ENCODE measurements at regions not wholly inside any gene's neighbourhood (a gene's known extent, or its start where the extent isn't known, plus 50 kb on each side); places are given as distances from the start of the nearest gene placed in this dataset.

GRCh38 chr16:79298894-79299799 is 301.4 kb downstream of the MAF start (continued):
- no peak for TF ChIP-seq TAF1 (conservative IDR thresholded peaks at IDR 0.05)
- no peak for TF ChIP-seq FOXA1 (IDR thresholded peaks at IDR 0.05)

DNA sequence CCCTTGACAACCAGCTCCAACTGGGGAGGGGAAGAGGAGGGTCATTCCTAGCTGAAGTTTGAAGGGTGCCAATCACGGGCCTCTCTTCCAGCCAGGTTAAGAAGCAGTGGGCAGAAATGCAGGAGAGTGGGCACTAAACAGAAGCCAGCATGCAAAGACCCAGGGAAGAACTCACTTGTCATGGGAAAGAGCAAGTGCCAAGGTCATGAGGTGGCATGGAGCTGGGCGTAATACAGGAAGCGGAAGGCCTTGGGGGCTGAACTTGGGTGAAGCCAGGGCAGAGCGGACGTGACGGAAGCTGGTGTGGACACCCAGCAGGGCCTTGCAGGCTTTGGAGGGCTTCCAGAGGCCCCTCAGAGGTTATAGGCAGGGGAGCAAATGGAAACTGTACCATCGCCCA is 302.1 kb downstream of the MAF start:
- TF ChIP-seq, protein P1, sequence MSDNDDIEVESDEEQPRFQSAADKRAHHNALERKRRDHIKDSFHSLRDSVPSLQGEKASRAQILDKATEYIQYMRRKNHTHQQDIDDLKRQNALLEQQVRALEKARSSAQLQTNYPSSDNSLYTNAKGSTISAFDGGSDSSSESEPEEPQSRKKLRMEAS (IDR thresholded peaks at IDR 0.05) = no peak
- TF ChIP-seq HNF4A (conservative IDR thresholded peaks at IDR 0.05) = no peak
- TF ChIP-seq NR2F2 (IDR thresholded peaks at IDR 0.05) = no peak
- TF ChIP-seq, protein P2, sequence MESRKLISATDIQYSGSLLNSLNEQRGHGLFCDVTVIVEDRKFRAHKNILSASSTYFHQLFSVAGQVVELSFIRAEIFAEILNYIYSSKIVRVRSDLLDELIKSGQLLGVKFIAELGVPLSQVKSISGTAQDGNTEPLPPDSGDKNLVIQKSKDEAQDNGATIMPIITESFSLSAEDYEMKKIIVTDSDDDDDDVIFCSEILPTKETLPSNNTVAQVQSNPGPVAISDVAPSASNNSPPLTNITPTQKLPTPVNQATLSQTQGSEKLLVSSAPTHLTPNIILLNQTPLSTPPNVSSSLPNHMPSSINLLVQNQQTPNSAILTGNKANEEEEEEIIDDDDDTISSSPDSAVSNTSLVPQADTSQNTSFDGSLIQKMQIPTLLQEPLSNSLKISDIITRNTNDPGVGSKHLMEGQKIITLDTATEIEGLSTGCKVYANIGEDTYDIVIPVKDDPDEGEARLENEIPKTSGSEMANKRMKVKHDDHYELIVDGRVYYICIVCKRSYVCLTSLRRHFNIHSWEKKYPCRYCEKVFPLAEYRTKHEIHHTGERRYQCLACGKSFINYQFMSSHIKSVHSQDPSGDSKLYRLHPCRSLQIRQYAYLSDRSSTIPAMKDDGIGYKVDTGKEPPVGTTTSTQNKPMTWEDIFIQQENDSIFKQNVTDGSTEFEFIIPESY (IDR thresholded peaks at IDR 0.05) = no peak
- no peak for TF ChIP-seq RXRA (IDR thresholded peaks at IDR 0.05)
- TF ChIP-seq JUND (IDR thresholded peaks at IDR 0.05) = no peak
- no peak for TF ChIP-seq FOXA2 (IDR thresholded peaks at IDR 0.05)
- TF ChIP-seq GABPA (IDR thresholded peaks at IDR 0.05 in 1 of 2, conservative IDR thresholded peaks at IDR 0.05 in 1 of 2) = no peak
- no peak for TF ChIP-seq FOXA1 (IDR thresholded peaks at IDR 0.05)
- TF ChIP-seq REST (IDR thresholded peaks at IDR 0.05) = no peak
- no peak for TF ChIP-seq YY1 (IDR thresholded peaks at IDR 0.05)
- no peak for TF ChIP-seq TAF1 (conservative IDR thresholded peaks at IDR 0.05)
- no peak for TF ChIP-seq RAD21 (IDR thresholded peaks at IDR 0.05)
- TF ChIP-seq ATF3 (IDR thresholded peaks at IDR 0.05) = no peak
- no peak for TF ChIP-seq EGR1 (IDR thresholded peaks at IDR 0.05; ENCODE audit: low read depth in 2 of 2)
- no peak for TF ChIP-seq SP1 (IDR thresholded peaks at IDR 0.05)
- TF ChIP-seq, protein P3, sequence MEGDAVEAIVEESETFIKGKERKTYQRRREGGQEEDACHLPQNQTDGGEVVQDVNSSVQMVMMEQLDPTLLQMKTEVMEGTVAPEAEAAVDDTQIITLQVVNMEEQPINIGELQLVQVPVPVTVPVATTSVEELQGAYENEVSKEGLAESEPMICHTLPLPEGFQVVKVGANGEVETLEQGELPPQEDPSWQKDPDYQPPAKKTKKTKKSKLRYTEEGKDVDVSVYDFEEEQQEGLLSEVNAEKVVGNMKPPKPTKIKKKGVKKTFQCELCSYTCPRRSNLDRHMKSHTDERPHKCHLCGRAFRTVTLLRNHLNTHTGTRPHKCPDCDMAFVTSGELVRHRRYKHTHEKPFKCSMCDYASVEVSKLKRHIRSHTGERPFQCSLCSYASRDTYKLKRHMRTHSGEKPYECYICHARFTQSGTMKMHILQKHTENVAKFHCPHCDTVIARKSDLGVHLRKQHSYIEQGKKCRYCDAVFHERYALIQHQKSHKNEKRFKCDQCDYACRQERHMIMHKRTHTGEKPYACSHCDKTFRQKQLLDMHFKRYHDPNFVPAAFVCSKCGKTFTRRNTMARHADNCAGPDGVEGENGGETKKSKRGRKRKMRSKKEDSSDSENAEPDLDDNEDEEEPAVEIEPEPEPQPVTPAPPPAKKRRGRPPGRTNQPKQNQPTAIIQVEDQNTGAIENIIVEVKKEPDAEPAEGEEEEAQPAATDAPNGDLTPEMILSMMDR (IDR thresholded peaks at IDR 0.05; ENCODE audit: low read depth, low read length, missing input control) = no peak
- TF ChIP-seq HNF4G (IDR thresholded peaks at IDR 0.05) = no peak
- 96% methylated on average over 7 of the region's 7 CpGs for WGBS
- Histone ChIP-seq H3K36me3 (ENCODE audit: control insufficient read depth in 4 of 4, insufficient read depth in 3 of 4, low read depth in 1 of 4, low read length in 3 of 4) (no peaks in the 10 kb centered on the region), H3K4me3 (ENCODE audit: low read depth in 1 of 3, low read length in 3 of 3) (no peak overlapping the region), H3K27ac (ENCODE audit: low read depth in 1 of 2, low read length in 2 of 2) (no peak overlapping the region), H3K4me1 (ENCODE audit: control insufficient read depth in 4 of 4, insufficient read depth in 4 of 4, low read length in 3 of 4) (peaks cover 0 to 8% (median 2%) of the 10 kb centered on the region in 4 donors), H3K27me3 (ENCODE audit: control insufficient read depth in 4 of 4, insufficient read depth in 4 of 4, low read length in 3 of 4) (no peaks in the 10 kb centered on the region), H3K9ac (ENCODE audit: low read depth in 1 of 2, low read length in 2 of 2) (no peak overlapping the region), H3K9me3 (ENCODE audit: control insufficient read depth in 4 of 4, low read length in 3 of 4) (no peaks in the 10 kb centered on the region)
- DNase-seq (ENCODE audit: low spot score) = no peak
